Activated naive CD8-positive, alpha-beta T cell (primary cell): ENCODE measurements at regions not wholly inside any gene's neighbourhood (a gene's known extent, or its start where the extent isn't known, plus 50 kb on each side); places are given as distances from the start of the nearest gene placed in this dataset.

Experiments used
- H3K27ac Mint-ChIP-seq: one replicate; pipeline ENCODE4 v1.8.0; 2021; ENCODE audit warnings: mixed read lengths
- H3K27me3 Mint-ChIP-seq: one replicate; pipeline ENCODE4 v1.8.0; 2021; ENCODE audit warnings: mixed read lengths
- H3K36me3 Mint-ChIP-seq: one replicate; pipeline ENCODE4 v1.8.0; 2021; ENCODE audit warnings: mixed read lengths
- H3K4me1 Mint-ChIP-seq: one replicate; pipeline ENCODE4 v1.8.0; 2021; ENCODE audit warnings: low read depth, mixed read lengths
- H3K4me3 Mint-ChIP-seq: one replicate; pipeline ENCODE4 v1.8.0; 2021; ENCODE audit warnings: mild to moderate bottlenecking, mixed read lengths
- H3K9me3 Mint-ChIP-seq: one replicate; pipeline ENCODE4 v1.8.0; 2021; ENCODE audit warnings: low read depth, mixed read lengths

- Mint-ChIP-seq H3K27ac (no peak overlapping the region), H3K27me3 (no peaks in the 10 kb centered on the region), H3K4me1 (peaks cover 83% of the 10 kb centered on the region)
These were observed 156.5 kb upstream of the LPP start for GRCh38 chr3:187997490-187997889.

GRCh38 chr3:187997946-187998561, 155.9 kb upstream of the LPP start:
- Mint-ChIP-seq H3K4me3 (no peak overlapping the region), H3K36me3 (no peaks in the 10 kb centered on the region), H3K27ac (no peak overlapping the region), H3K27me3 (no peaks in the 10 kb centered on the region), H3K4me1 (peaks cover 81% of the 10 kb centered on the region), H3K9me3 (no peaks in the 10 kb centered on the region)

More at GRCh38 chr3:187997490-187997889, 156.5 kb upstream of the LPP start:
- Mint-ChIP-seq H3K9me3 (no peaks in the 10 kb centered on the region), H3K4me3 (no peak overlapping the region), H3K36me3 (no peaks in the 10 kb centered on the region)

GRCh38 chr3:187998611-187999010, 155.3 kb upstream of the LPP start:
- no peaks in the 10 kb centered on the region for H3K9me3 Mint-ChIP-seq
- peak overlapping the region; percentile 56 for H3K27ac Mint-ChIP-seq
- H3K4me1 Mint-ChIP-seq: peaks cover 81% of the 10 kb centered on the region
- H3K4me3 Mint-ChIP-seq: no peak overlapping the region
- no peaks in the 10 kb centered on the region for H3K27me3 Mint-ChIP-seq
- H3K36me3 Mint-ChIP-seq: no peaks in the 10 kb centered on the region

- Mint-ChIP-seq H3K27me3 (no peaks in the 10 kb centered on the region), H3K4me1 (peaks cover 69% of the 10 kb centered on the region), H3K36me3 (no peaks in the 10 kb centered on the region), H3K9me3 (no peaks in the 10 kb centered on the region), H3K4me3 (peak overlapping the region; percentile 77), H3K27ac (peak overlapping the region; percentile 90)
These were observed 154.1 kb upstream of the LPP start for GRCh38 chr3:187999821-188000220.

GRCh38 chr3:188000361-188000861, 153.5 kb upstream of the LPP start:
- no peaks in the 10 kb centered on the region for H3K27me3 Mint-ChIP-seq

GRCh38 chr3:188001093-188001492, 152.9 kb upstream of the LPP start:
- no peaks in the 10 kb centered on the region for H3K27me3 Mint-ChIP-seq
- H3K4me1 Mint-ChIP-seq: peaks cover 58% of the 10 kb centered on the region
- H3K9me3 Mint-ChIP-seq: no peaks in the 10 kb centered on the region
- peak overlapping the region; percentile 12 for H3K4me3 Mint-ChIP-seq
- no peaks in the 10 kb centered on the region for H3K36me3 Mint-ChIP-seq
- peak overlapping the region; percentile 90 for H3K27ac Mint-ChIP-seq

More at GRCh38 chr3:188000361-188000861, 153.5 kb upstream of the LPP start:
- Mint-ChIP-seq H3K27ac (peak overlapping the region; percentile 90), H3K36me3 (no peaks in the 10 kb centered on the region), H3K4me1 (peaks cover 63% of the 10 kb centered on the region), H3K9me3 (no peaks in the 10 kb centered on the region), H3K4me3 (peak overlapping the region; percentile 77)

- Mint-ChIP-seq H3K4me1 (peaks cover 50% of the 10 kb centered on the region), H3K27ac (no peak overlapping the region), H3K9me3 (no peaks in the 10 kb centered on the region), H3K27me3 (no peaks in the 10 kb centered on the region), H3K4me3 (no peak overlapping the region), H3K36me3 (no peaks in the 10 kb centered on the region)
These were observed 152.0 kb upstream of the LPP start for GRCh38 chr3:188001926-188002325.

GRCh38 chr3:188002626-188003138, 151.3 kb upstream of the LPP start:
- Mint-ChIP-seq H3K9me3 (no peaks in the 10 kb centered on the region), H3K4me3 (no peak overlapping the region), H3K27ac (no peak overlapping the region), H3K27me3 (no peaks in the 10 kb centered on the region), H3K36me3 (no peaks in the 10 kb centered on the region), H3K4me1 (peaks cover 50% of the 10 kb centered on the region)

- Mint-ChIP-seq H3K27ac (peak overlapping the region; percentile 50), H3K27me3 (no peaks in the 10 kb centered on the region), H3K9me3 (no peaks in the 10 kb centered on the region), H3K36me3 (no peaks in the 10 kb centered on the region), H3K4me3 (no peak overlapping the region), H3K4me1 (peaks cover 42% of the 10 kb centered on the region)
These were observed 150.5 kb upstream of the LPP start for GRCh38 chr3:188003188-188004171.

- peaks cover 10% of the 10 kb centered on the region for H3K4me1 Mint-ChIP-seq
- no peak overlapping the region for H3K4me3 Mint-ChIP-seq
- H3K36me3 Mint-ChIP-seq: no peaks in the 10 kb centered on the region
- no peaks in the 10 kb centered on the region for H3K27me3 Mint-ChIP-seq
- no peak overlapping the region for H3K27ac Mint-ChIP-seq
- H3K9me3 Mint-ChIP-seq: no peaks in the 10 kb centered on the region
These were observed 147.1 kb upstream of the LPP start for GRCh38 chr3:188006726-188007393.

- Mint-ChIP-seq H3K27me3 (no peaks in the 10 kb centered on the region), H3K36me3 (no peaks in the 10 kb centered on the region)
These were observed 146.1 kb upstream of the LPP start for GRCh38 chr3:188007897-188008296.

GRCh38 chr3:188008582-188009213, 145.3 kb upstream of the LPP start:
- no peaks in the 10 kb centered on the region for H3K27me3 Mint-ChIP-seq
- no peak overlapping the region for H3K4me3 Mint-ChIP-seq
- no peak overlapping the region for H3K27ac Mint-ChIP-seq
- peaks cover 1% of the 10 kb centered on the region for H3K4me1 Mint-ChIP-seq
- H3K36me3 Mint-ChIP-seq: no peaks in the 10 kb centered on the region
- no peaks in the 10 kb centered on the region for H3K9me3 Mint-ChIP-seq

More at GRCh38 chr3:188007897-188008296, 146.1 kb upstream of the LPP start:
- no peak overlapping the region for H3K27ac Mint-ChIP-seq
- no peak overlapping the region for H3K4me3 Mint-ChIP-seq
- H3K4me1 Mint-ChIP-seq: peaks cover 5% of the 10 kb centered on the region
- no peaks in the 10 kb centered on the region for H3K9me3 Mint-ChIP-seq

GRCh38 chr3:188010478-188010877, 143.5 kb upstream of the LPP start:
- no peaks in the 10 kb centered on the region for H3K9me3 Mint-ChIP-seq
- no peak overlapping the region for H3K4me3 Mint-ChIP-seq
- H3K4me1 Mint-ChIP-seq: peaks cover 1% of the 10 kb centered on the region
- H3K27me3 Mint-ChIP-seq: no peaks in the 10 kb centered on the region
- H3K36me3 Mint-ChIP-seq: no peaks in the 10 kb centered on the region
- H3K27ac Mint-ChIP-seq: no peak overlapping the region

- Mint-ChIP-seq H3K27ac (no peak overlapping the region), H3K27me3 (no peaks in the 10 kb centered on the region), H3K36me3 (no peaks in the 10 kb centered on the region), H3K4me3 (no peak overlapping the region), H3K9me3 (no peaks in the 10 kb centered on the region), H3K4me1 (no peaks in the 10 kb centered on the region)
These were observed 134.2 kb upstream of the LPP start for GRCh38 chr3:188019727-188020126.
